Prostate gland (tissue), 2 donors: ENCODE measurements at regions not wholly inside any gene's neighbourhood (a gene's known extent, or its start where the extent isn't known, plus 50 kb on each side); places are given as distances from the start of the nearest gene placed in this dataset.
A peak's percentile ranks its signal among the peaks of the same experiment; 100 is the strongest.

Experiments used
- DNase-seq: peaks from one replicate; pipeline ENCODE4 v3.0.0-alpha.2; 2019; ENCODE audit warnings: low spot score
- H3K27ac ChIP-seq, 2 donors: fragments of 200-600 bp; sonication (generic); 2 replicates each; pipeline ENCODE4 v1.5.1; 2017 to 2019
- H3K27me3 ChIP-seq: fragments of 200-600 bp; sonication (generic); replicated peaks from 2 replicates; pipeline ENCODE4 v1.5.1; 2019; ENCODE audit not compliant: insufficient read depth
- H3K36me3 ChIP-seq, 2 donors: fragments of 200-600 bp; sonication (generic); 1 replicate in 1 of 2; 2 replicates in 1 of 2; pipeline versions ENCODE4 v1.5.1 to v1.8.1; 2017 to 2019
- H3K4me1 ChIP-seq: fragments of 200-600 bp; sonication (generic); replicated peaks from 2 replicates; pipeline ENCODE4 v1.5.1; 2019
- H3K4me3 ChIP-seq, 2 donors: fragments of 200-600 bp; sonication (generic); 2 replicates each; pipeline ENCODE4 v1.5.1; 2017 to 2019
- H3K9me3 ChIP-seq: fragments of 200-600 bp; sonication (generic); 2 replicates; pipeline ENCODE4 v1.5.1; 2017
- POLR2A ChIP-seq: fragments of 450-650 bp; IDR thresholded peaks from one replicate; pipeline ENCODE4 v1.6.1; 2016; ENCODE audit warnings: antibody characterized with exemption, mild to moderate bottlenecking
- POLR2AphosphoS5 ChIP-seq: sonication (generic); formaldehyde crosslinking; IDR thresholded peaks from one replicate; pipeline ENCODE4 v1.6.1; 2017; ENCODE audit warnings: antibody characterized with exemption
- WGBS: methylation state at CpG from one replicate; pipeline ENCODE4 v1.1.5; 2018; 5-methylcytosine and 5-hydroxymethylcytosine counted together
- intact Hi-C: fragments of 100-400 bp; cut with DNase I; formaldehyde crosslinking; loops from one replicate; pipeline ENCODE4 v1.14.2; 2022
- TF ChIP-seq, protein P1 (sequence below), 4 experiments: fragments of 200-600 bp in 2 of 4; fragments of 450-650 bp in 2 of 4; sonication (generic) in 2 of 4; IDR thresholded peaks; 1 replicate in 3 of 4; 2 replicates in 1 of 4; pipeline ENCODE4 v1.5.1; 2016 to 2019; ENCODE audit warnings: antibody characterized with exemption in 4 of 4, mild to moderate bottlenecking in 2 of 4, moderate library complexity in 2 of 4

DNA sequence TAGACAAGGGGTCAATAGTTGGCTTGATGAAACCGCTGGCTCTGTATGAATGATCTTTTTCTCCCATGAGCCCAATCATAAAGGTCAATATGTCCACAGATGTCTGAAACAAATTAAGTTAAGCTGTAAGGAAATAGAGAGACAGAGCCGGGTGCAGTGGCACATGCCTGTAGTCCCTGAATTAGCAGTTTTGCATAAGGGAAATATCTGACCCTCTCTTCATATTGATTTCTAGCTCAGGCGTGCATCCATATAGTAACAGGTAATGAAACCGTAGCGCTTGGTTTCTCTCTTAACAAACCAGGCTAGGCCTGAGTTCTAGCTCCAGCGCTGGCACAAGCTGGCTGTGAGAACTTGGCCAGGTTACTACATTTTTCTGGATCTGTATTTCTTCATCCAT, 118.1 kb upstream of the ERCC6L2 start:
- Histone ChIP-seq H3K4me3 (no peak overlapping the region), H3K4me1 (no peaks in the 10 kb centered on the region), H3K36me3 (no peaks in the 10 kb centered on the region), H3K27me3 (no peaks in the 10 kb centered on the region), H3K9me3 (no peaks in the 10 kb centered on the region), H3K27ac (peak overlapping the region; percentile 5 to 24)
- DNase-seq = no peak
- intact Hi-C loops = no loop called here
- TF ChIP-seq POLR2A (no peak), POLR2AphosphoS5 (no peak)
- TF ChIP-seq, protein P1, sequence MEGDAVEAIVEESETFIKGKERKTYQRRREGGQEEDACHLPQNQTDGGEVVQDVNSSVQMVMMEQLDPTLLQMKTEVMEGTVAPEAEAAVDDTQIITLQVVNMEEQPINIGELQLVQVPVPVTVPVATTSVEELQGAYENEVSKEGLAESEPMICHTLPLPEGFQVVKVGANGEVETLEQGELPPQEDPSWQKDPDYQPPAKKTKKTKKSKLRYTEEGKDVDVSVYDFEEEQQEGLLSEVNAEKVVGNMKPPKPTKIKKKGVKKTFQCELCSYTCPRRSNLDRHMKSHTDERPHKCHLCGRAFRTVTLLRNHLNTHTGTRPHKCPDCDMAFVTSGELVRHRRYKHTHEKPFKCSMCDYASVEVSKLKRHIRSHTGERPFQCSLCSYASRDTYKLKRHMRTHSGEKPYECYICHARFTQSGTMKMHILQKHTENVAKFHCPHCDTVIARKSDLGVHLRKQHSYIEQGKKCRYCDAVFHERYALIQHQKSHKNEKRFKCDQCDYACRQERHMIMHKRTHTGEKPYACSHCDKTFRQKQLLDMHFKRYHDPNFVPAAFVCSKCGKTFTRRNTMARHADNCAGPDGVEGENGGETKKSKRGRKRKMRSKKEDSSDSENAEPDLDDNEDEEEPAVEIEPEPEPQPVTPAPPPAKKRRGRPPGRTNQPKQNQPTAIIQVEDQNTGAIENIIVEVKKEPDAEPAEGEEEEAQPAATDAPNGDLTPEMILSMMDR (IDR thresholded peaks at IDR 0.05) = no peak
- 91% methylated on average over 6 of the region's 6 CpGs for WGBS

DNA sequence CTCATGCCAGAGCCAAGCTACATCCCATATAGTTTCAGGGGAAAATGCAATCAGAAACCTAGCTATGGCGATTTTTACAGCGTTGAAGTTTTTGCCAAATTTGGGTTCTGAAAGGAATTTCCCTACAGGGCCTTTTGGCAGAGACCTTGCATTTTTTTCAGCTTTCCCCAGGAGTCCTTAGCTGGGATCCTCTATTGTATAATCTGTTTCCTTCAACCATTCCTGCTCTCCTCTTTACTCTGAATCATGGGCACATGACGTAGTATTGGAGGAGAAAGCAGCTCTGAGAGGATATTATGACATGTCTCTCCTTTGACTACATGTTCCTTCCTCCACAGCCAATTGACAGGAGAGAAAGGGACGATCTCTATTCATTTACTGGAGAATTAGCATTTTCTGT, 118.5 kb upstream of the ERCC6L2 start:
- H3K36me3 ChIP-seq = no peaks in the 10 kb centered on the region
- 33% methylated on average over 4 of the region's 4 CpGs for WGBS
- intact Hi-C loops = no loop called here
- no peak for TF ChIP-seq POLR2A
- TF ChIP-seq, protein P1 (IDR thresholded peaks at IDR 0.05) = no peak
- TF ChIP-seq POLR2AphosphoS5 = peak; percentile 47
- no peaks in the 10 kb centered on the region for H3K27me3 ChIP-seq
- no peaks in the 10 kb centered on the region for H3K9me3 ChIP-seq
- H3K27ac ChIP-seq = peak overlapping the region; percentile 24 to 41
- peak; percentile 8 for DNase-seq
- H3K4me3 ChIP-seq = no peak overlapping the region
- H3K4me1 ChIP-seq = no peaks in the 10 kb centered on the region

DNA sequence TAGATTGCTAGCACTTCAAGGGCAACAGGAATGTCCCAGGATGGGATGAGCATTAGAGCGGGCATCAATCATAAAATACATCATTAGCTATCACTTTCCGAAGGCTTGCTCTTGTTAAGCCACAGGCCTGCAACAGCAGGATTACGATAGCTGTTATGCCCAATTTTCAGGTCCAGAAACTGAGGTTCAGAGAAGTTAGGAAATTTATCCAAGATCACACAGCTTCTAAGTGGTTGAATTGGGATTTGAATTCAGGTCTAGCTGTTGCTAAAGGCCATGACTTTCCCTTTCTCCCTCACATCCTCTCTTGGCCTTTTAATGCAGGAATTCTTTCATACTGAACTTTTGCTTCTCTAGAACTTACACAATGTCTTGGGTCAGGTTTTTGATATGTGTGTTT, 119.4 kb upstream of the ERCC6L2 start:
- no peak overlapping the region for H3K4me3 ChIP-seq
- H3K9me3 ChIP-seq = no peaks in the 10 kb centered on the region
- no peaks in the 10 kb centered on the region for H3K4me1 ChIP-seq
- DNase-seq = no peak
- 97% methylated on average over 3 of the region's 3 CpGs for WGBS
- intact Hi-C loops = no loop called here
- no peaks in the 10 kb centered on the region for H3K27me3 ChIP-seq
- no peak for TF ChIP-seq POLR2A
- TF ChIP-seq POLR2AphosphoS5 = no peak
- TF ChIP-seq, protein P1 (IDR thresholded peaks at IDR 0.05) = no peak
- H3K27ac ChIP-seq = no peak overlapping the region
- H3K36me3 ChIP-seq = no peaks in the 10 kb centered on the region

DNA sequence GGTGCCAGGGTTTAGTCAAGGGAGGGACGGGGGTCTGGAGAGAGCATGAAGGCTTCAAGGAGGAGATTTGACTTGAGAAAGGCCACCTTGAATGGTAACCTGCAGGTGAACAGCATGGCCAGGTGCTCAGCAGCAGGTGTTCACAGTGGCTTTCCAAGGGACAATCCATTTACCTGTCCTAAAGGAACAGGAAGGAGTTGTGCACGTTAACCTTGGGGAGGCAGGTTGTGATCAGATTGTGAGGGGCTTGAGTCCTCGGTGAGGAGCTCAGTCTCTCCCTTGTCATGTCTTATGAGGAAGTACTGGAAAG, 120.1 kb upstream of the ERCC6L2 start:
- intact Hi-C loops = no loop called here
- 95% methylated on average over 3 of the region's 3 CpGs for WGBS
- Histone ChIP-seq H3K4me1 (no peaks in the 10 kb centered on the region), H3K27ac (peak overlapping the region in 1 of 2 donors; percentile 26), H3K27me3 (no peaks in the 10 kb centered on the region), H3K36me3 (no peaks in the 10 kb centered on the region), H3K4me3 (no peak overlapping the region), H3K9me3 (no peaks in the 10 kb centered on the region)
- TF ChIP-seq, protein P1 (IDR thresholded peaks at IDR 0.05) = no peak
- TF ChIP-seq POLR2A (no peak), POLR2AphosphoS5 (no peak)
- no peak for DNase-seq

DNA sequence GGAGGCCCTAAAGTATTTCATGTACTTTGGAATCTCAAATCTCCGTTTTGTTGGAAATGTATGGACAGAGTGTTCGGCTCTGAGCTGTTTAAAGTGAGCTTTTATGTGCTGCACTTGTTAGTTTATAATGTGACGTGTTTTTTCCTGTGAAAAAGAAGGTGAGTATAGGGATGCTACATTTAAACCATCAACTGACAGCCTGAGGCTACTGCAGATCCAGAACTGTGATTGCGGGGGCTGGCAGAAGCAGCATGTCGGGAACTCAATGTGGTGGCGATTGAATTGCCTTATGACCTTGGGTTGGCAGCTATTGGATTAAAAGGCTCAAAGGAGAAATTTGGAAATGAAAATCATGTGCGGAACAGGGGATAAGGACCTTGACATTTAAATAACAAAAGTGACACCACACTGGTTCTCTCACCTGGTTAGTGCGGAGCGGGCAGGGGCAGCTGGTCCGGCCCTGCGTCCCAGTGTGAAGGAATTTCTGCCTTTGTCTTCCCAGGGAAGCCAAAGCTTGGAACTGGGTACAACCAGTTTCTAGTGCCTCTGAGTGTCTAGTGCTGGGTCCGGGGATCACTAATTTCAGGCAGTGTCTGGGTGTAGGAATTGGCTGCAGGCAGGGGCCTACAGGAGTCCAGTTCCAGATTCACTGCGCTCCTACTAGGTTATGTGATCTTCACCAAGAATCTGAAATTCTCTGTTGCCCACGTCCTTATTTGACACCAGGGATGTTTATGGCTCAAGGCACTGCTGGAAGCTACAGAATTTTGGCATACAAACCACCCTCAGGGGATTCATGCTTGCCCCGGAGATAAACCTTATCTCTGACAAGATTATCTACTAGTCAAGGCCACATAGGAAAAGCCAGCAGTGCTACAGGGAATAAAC, 120.7 kb upstream of the ERCC6L2 start:
- H3K27me3 ChIP-seq = no peaks in the 10 kb centered on the region
- H3K4me1 ChIP-seq = no peaks in the 10 kb centered on the region
- peak overlapping the region in 1 of 2 donors; percentile 26 for H3K27ac ChIP-seq
- TF ChIP-seq POLR2A = no peak
- TF ChIP-seq, protein P1 (IDR thresholded peaks at IDR 0.05) = no peak
- TF ChIP-seq POLR2AphosphoS5 = no peak
- no peak for DNase-seq
- no peak overlapping the region for H3K4me3 ChIP-seq
- WGBS = 66% methylated on average over 15 of the region's 15 CpGs
- intact Hi-C loops = no loop called here
- H3K36me3 ChIP-seq = no peaks in the 10 kb centered on the region
- no peaks in the 10 kb centered on the region for H3K9me3 ChIP-seq
